K562 (cell line): ENCODE measurements at regions not wholly inside any gene's neighbourhood (a gene's known extent, or its start where the extent isn't known, plus 50 kb on each side); places are given as distances from the start of the nearest gene placed in this dataset.

Experiments
- ATAC-seq: fragments of 200-7000 bp; cut with Tn5 transposase; 3 replicates; pipeline ENCODE4 v1.9.1; 2020; ENCODE audit warnings: moderate library complexity
- BruUV-seq: library from RNA; stranded (reverse); fragments of 400-500 nt; replicated peaks from 2 replicates; lab custom pipeline; 2021; lab: Mats Ljungman, UMichigan
- CTCF ChIA-PET: fragments of 300-600 bp; formaldehyde crosslinking; extraction: SDS; loops from one replicate; lab custom pipeline; 2021; ENCODE audit warnings: low intra/inter-chr PET ratio; lab: Yijun Ruan, JAX
- POLR2A ChIA-PET: fragments of 300-600, 350-650 bp; sonication (Branson Sonifier 250); formaldehyde crosslinking; extraction: SDS; loops from one replicate; lab custom pipeline; 2021; ENCODE audit warnings: antibody characterized with exemption, inconsistent platforms; lab: Yijun Ruan, JAX
- DNase-seq, 4 experiments: peaks; one replicate each; pipeline versions ENCODE4 v3.0.0 to v3.0.0-alpha.2; 2011 to 2018; ENCODE audit warnings: low spot score in 3 of 4, mixed read lengths in 3 of 4; ENCODE audit errors: extremely low read depth in 1 of 4
- FAIRE-seq: peaks from 2 replicates; lab custom pipeline; 2011; peaks lifted over from hg19 to GRCh38; lab: Jason Lieb, UNC
- H2AFZ ChIP-seq: 2 replicates; pipeline ENCODE4 v1.6.0; 2011; ENCODE audit warnings: low read depth, low read length, control low read depth, inconsistent platforms
- H3K27ac ChIP-seq: fragments of 200-600 bp; 3 replicates; pipeline ENCODE4 v1.8.0; 2011; ENCODE audit warnings: low read depth, mild to moderate bottlenecking, control low read depth, inconsistent platforms, low read length, moderate library complexity, mixed read lengths; ENCODE audit errors: extremely low read depth
- H3K27me3 ChIP-seq, 2 experiments: fragments of 300-600 bp in 1 of 2; 2 replicates in 1 of 2; 3 replicates in 1 of 2; pipeline versions ENCODE4 v1.6.0 to v1.8.0; 2011; ENCODE audit warnings: inconsistent platforms in 2 of 2, low read length in 2 of 2, mild to moderate bottlenecking in 1 of 2, mixed read lengths in 1 of 2, moderate library complexity in 1 of 2; ENCODE audit not compliant: control insufficient read depth in 2 of 2, insufficient read depth in 2 of 2
- H3K36me3 ChIP-seq: fragments of 300-600 bp; 3 replicates; pipeline ENCODE4 v1.8.0; 2011; ENCODE audit warnings: mild to moderate bottlenecking, low read length, inconsistent platforms; ENCODE audit not compliant: control insufficient read depth, insufficient read depth
- H3K4me1 ChIP-seq, 2 experiments: fragments of 200-600 bp in 1 of 2; replicated peaks in 1 of 2; 2 replicates in 1 of 2; 3 replicates in 1 of 2; pipeline versions ENCODE4 v1.5.1 to v1.8.0; 2011; ENCODE audit warnings: inconsistent platforms in 2 of 2, low read length in 2 of 2, mild to moderate bottlenecking in 1 of 2, mixed read lengths in 1 of 2, moderate library complexity in 1 of 2; ENCODE audit not compliant: control insufficient read depth in 2 of 2, insufficient read depth in 2 of 2
- H3K4me2 ChIP-seq: 2 replicates; pipeline ENCODE4 v1.6.1; 2011; ENCODE audit warnings: low read length, control low read depth, inconsistent platforms, mixed read lengths; ENCODE audit not compliant: insufficient read depth
- H3K4me3 ChIP-seq: fragments of 200-600 bp; sonication (generic), shearing (Covaris generic); 2 replicates; pipeline ENCODE4 v1.5.1; 2016; ENCODE audit warnings: control low read depth, inconsistent platforms
- H3K79me2 ChIP-seq: fragments of 200-600 bp; 3 replicates; pipeline ENCODE4 v1.8.0; 2011; ENCODE audit warnings: low read length, inconsistent platforms; ENCODE audit not compliant: control insufficient read depth, insufficient read depth
- H3K9ac ChIP-seq, 2 experiments: 2 replicates each; pipeline versions ENCODE4 v1.6.0 to v1.6.1; 2011; ENCODE audit warnings: low read depth in 2 of 2, low read length in 2 of 2, control low read depth in 1 of 2, inconsistent platforms in 1 of 2, mild to moderate bottlenecking in 1 of 2, mixed read lengths in 1 of 2; ENCODE audit not compliant: insufficient read depth in 1 of 2
- H3K9me1 ChIP-seq: one replicate; pipeline ENCODE4 v1.6.0; 2011; ENCODE audit warnings: inconsistent platforms, mild to moderate bottlenecking, low read length, moderate library complexity; ENCODE audit not compliant: control insufficient read depth, insufficient read depth
- H3K9me3 ChIP-seq: replicated peaks from 2 replicates; pipeline ENCODE4 v1.5.1; 2011; ENCODE audit warnings: low read depth, low read length, inconsistent platforms; ENCODE audit not compliant: control insufficient read depth, insufficient read depth
- H4K20me1 ChIP-seq: replicated peaks from 2 replicates; pipeline ENCODE4 v1.6.1; 2011; ENCODE audit warnings: low read length, inconsistent platforms, mixed read lengths; ENCODE audit not compliant: control insufficient read depth, insufficient read depth
- CBFB ChIP-seq: sonication (generic); formaldehyde crosslinking; IDR thresholded peaks from 2 replicates; pipeline ENCODE4 v1.4.0; 2020; ENCODE audit warnings: mild to moderate bottlenecking, missing genetic modification reagents
- NBN ChIP-seq: fragments of 450-650 bp; IDR thresholded peaks from 2 replicates; pipeline ENCODE4 v1.6.1; 2016; ENCODE audit warnings: low read depth, mild to moderate bottlenecking
- PHB2 ChIP-seq: fragments of 450-650 bp; IDR thresholded peaks from 2 replicates; pipeline ENCODE4 v1.6.1; 2017; ENCODE audit warnings: low read depth
- XRCC5 ChIP-seq: fragments of 200-400 bp; formaldehyde crosslinking; IDR thresholded peaks from 2 replicates; pipeline ENCODE4 v1.6.1; 2017; ENCODE audit warnings: low read depth, mild to moderate bottlenecking, low read length
- ZC3H4 ChIP-seq: sonication (generic); formaldehyde crosslinking; IDR thresholded peaks from 2 replicates; pipeline ENCODE4 v1.9.0; 2021; ENCODE audit warnings: missing genetic modification reagents, borderline replicate concordance
- ZNF263 ChIP-seq: sonication (generic); formaldehyde crosslinking; IDR thresholded peaks from 2 replicates; pipeline ENCODE4 v1.8.0; 2022; ENCODE audit warnings: mild to moderate bottlenecking, missing genetic modification reagents, borderline replicate concordance
- ZNF644 ChIP-seq: fragments of 200-800 bp; sonication (Bioruptor generic); IDR thresholded peaks from 2 replicates; pipeline ENCODE4 v1.6.1; 2016; ENCODE audit warnings: low read depth, missing genetic modification characterization, missing compliant biosample characterization
- WGBS: fragments of 100-300 bp; shearing (Covaris generic); methylation state at CpG from one replicate; pipeline ENCODE4 v1.1.6; 2016; ENCODE audit warnings: low coverage, mixed read lengths; ENCODE audit not compliant: insufficient coverage; ENCODE audit errors: missing lambda C conversion rate; 5-methylcytosine and 5-hydroxymethylcytosine counted together
- in situ Hi-C: fragments of 300-500 bp; cut with MboI; formaldehyde crosslinking; loops from 4 replicates; pipeline ENCODE4 v1.15.0; 2018; ENCODE audit warnings: inconsistent platforms, mixed read lengths
- intact Hi-C: fragments of 100-400 bp; cut with micrococcal nuclease; formaldehyde crosslinking; loops from 2 replicates; pipeline ENCODE4 v1.14.2; 2022
- TF ChIP-seq, protein P1 (sequence below): fragments of 450-650 bp; conservative IDR thresholded peaks from 2 replicates; pipeline ENCODE4 v1.6.1; 2016; ENCODE audit warnings: missing genetic modification characterization, low read depth, mild to moderate bottlenecking, control low read depth, missing compliant biosample characterization

DNA sequence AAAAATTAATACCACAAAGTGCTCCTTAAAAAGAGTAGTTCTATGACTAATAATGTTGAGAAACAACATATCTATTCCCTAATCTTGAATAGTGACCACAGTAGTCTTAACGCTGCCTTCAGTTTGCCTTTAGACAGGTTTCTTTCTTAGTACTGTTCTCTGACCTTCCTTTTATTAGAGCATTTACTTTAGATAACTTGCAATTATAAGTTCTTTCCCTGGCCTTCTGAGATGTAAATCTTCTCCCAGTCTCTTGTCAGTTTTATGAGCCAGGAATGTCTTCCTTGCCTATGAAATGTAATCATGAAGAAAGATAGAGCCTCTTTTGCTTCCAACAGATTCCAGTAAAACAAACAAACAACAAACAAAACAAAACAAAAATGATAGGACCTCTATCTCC lies 1119.8 kb upstream of the LRRTM3 start:
- no peak overlapping the region for H2AFZ ChIP-seq
- H3K4me1 ChIP-seq, result no peaks in the 10 kb centered on the region
- H3K79me2 ChIP-seq, result no peaks in the 10 kb centered on the region
- ATAC-seq (no peak), FAIRE-seq (no peak), DNase-seq (no peak)
- no peaks in the 10 kb centered on the region for H3K27me3 ChIP-seq
- POLR2A ChIA-PET, result no interaction called here
- intact Hi-C loops (no loop called here), in situ Hi-C loops (no loop called here)
- H3K4me2 ChIP-seq, result no peak overlapping the region
- 0% methylated on average over 1 of the region's 1 CpG for WGBS
- no peak overlapping the region for H3K27ac ChIP-seq
- no peaks in the 10 kb centered on the region for H3K36me3 ChIP-seq
- H3K9ac ChIP-seq, result no peak overlapping the region
- TF ChIP-seq, protein P1, sequence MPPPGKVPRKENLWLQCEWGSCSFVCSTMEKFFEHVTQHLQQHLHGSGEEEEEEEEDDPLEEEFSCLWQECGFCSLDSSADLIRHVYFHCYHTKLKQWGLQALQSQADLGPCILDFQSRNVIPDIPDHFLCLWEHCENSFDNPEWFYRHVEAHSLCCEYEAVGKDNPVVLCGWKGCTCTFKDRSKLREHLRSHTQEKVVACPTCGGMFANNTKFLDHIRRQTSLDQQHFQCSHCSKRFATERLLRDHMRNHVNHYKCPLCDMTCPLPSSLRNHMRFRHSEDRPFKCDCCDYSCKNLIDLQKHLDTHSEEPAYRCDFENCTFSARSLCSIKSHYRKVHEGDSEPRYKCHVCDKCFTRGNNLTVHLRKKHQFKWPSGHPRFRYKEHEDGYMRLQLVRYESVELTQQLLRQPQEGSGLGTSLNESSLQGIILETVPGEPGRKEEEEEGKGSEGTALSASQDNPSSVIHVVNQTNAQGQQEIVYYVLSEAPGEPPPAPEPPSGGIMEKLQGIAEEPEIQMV, result no peak
- TF ChIP-seq ZNF263 (CRISPR knock-in tag), result no peak
- no peak for TF ChIP-seq CBFB (CRISPR knock-in tag)
- no peak for TF ChIP-seq NBN
- TF ChIP-seq ZNF644, result no peak
- TF ChIP-seq PHB2, result no peak
- no peak for TF ChIP-seq ZC3H4 (CRISPR knock-in tag)
- no peak for TF ChIP-seq XRCC5
- H3K9me3 ChIP-seq, result no peaks in the 10 kb centered on the region
- no peak overlapping the region for H3K4me3 ChIP-seq
- BruUV-seq, result no TSS peak
- no peaks in the 10 kb centered on the region for H3K9me1 ChIP-seq
- no peaks in the 10 kb centered on the region for H4K20me1 ChIP-seq
- CTCF ChIA-PET, result no interaction called here
